ENCODE measurements at regions not wholly inside any gene's neighbourhood (a gene's known extent, or its start where the extent isn't known, plus 50 kb on each side); places are given as distances from the start of the nearest gene placed in this dataset.

DNA sequence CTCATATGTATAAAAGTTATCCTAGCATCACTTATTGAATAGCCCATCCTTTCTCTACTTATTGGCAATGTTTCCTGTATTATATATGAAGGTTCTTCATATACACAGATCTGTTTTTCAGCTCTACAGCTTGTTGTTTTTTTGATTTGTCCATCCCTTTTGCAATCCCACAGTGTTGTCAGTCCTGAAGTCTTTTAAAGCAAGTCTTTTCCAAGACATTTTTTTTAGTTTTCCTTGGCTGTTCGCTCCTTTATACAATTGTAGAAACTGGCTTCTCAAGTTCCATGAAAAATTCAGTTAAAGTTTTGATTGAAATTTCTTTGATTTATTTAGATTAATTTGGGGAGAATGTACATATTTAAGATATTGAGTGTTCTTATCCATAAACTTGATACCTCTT, 295.3 kb upstream of the SORL1-AS1 start:
- Histone ChIP-seq H3K9me3 (ENCODE audit: control insufficient read depth, low read depth, low read length) (no peaks in the 10 kb centered on the region), H3K9me1 (ENCODE audit: control insufficient read depth, extremely low read depth, insufficient read depth, low read length) (no peaks in the 10 kb centered on the region), H3K4me1 (ENCODE audit: control insufficient read depth, extremely low read depth, insufficient read depth, low read length) (no peaks in the 10 kb centered on the region), H3K79me2 (ENCODE audit: control insufficient read depth, insufficient read depth, low read length) (no peaks in the 10 kb centered on the region), H3K4me3 (ENCODE audit: control insufficient read depth in 2 of 3, extremely low read depth in 1 of 3, insufficient read depth in 2 of 3, low read depth in 1 of 3, low read length in 3 of 3) (no peak overlapping the region), H3K36me3 (ENCODE audit: control insufficient read depth in 2 of 2, extremely low read depth in 1 of 2, insufficient read depth in 2 of 2, low read length in 2 of 2) (no peaks in the 10 kb centered on the region), H3K27me3 (ENCODE audit: control insufficient read depth, extremely low read depth, insufficient read depth, low read length) (peaks cover 2% of the 10 kb centered on the region), H3K9ac (ENCODE audit: control insufficient read depth, extremely low read depth, insufficient read depth, low read length) (no peak overlapping the region), H3K4me2 (ENCODE audit: control insufficient read depth, extremely low read depth, insufficient read depth, low read depth, low read length) (no peak overlapping the region), H4K20me1 (ENCODE audit: control insufficient read depth, extremely low read depth, insufficient read depth, low read length) (no peaks in the 10 kb centered on the region), H3K27ac (ENCODE audit: control insufficient read depth, insufficient read depth, low read length) (no peak overlapping the region), H2AFZ (ENCODE audit: control insufficient read depth, low read length) (no peak overlapping the region)
- no peak for TF ChIP-seq EZH2 (IDR thresholded peaks at IDR 0.05; ENCODE audit: low read length)
- TF ChIP-seq, protein P1, sequence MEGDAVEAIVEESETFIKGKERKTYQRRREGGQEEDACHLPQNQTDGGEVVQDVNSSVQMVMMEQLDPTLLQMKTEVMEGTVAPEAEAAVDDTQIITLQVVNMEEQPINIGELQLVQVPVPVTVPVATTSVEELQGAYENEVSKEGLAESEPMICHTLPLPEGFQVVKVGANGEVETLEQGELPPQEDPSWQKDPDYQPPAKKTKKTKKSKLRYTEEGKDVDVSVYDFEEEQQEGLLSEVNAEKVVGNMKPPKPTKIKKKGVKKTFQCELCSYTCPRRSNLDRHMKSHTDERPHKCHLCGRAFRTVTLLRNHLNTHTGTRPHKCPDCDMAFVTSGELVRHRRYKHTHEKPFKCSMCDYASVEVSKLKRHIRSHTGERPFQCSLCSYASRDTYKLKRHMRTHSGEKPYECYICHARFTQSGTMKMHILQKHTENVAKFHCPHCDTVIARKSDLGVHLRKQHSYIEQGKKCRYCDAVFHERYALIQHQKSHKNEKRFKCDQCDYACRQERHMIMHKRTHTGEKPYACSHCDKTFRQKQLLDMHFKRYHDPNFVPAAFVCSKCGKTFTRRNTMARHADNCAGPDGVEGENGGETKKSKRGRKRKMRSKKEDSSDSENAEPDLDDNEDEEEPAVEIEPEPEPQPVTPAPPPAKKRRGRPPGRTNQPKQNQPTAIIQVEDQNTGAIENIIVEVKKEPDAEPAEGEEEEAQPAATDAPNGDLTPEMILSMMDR (optimal IDR thresholded peaks at IDR 0.05 in 1 of 3, IDR thresholded peaks at IDR 0.05 in 1 of 3, conservative IDR thresholded peaks at IDR 0.05 in 1 of 3; ENCODE audit: extremely low read depth in 1 of 3, insufficient read depth in 2 of 3, low read length in 3 of 3) = no peak
- no peak for DNase-seq (ENCODE audit: low read depth, low spot score)
- dilution Hi-C loops (cut with MboI; ENCODE audit: extremely low pct_ligation_motif_present, low sequenced_read_pairs) = no loop called here
- FAIRE-seq = no peak

DNA sequence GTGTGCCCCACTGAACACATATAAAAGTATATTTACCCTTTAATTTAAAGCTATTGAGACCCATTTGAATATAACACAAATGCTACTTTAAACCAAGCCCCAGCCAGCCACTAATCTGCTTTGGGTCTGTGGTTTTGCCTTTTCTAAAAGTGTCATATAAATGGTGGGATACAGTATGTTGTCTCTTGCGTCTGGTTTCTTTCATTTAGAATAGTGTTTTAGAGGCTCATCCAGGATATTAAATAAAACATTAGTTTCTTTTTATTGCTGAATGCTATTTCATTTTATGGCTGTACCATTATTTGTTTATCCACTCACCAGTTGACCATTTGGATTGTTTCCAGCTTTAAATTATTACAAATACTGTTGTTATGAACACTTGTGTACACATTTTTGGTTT, 290.5 kb upstream of the SORL1-AS1 start:
- Histone ChIP-seq H4K20me1 (ENCODE audit: control insufficient read depth, extremely low read depth, insufficient read depth, low read length) (no peaks in the 10 kb centered on the region), H3K4me1 (ENCODE audit: control insufficient read depth, extremely low read depth, insufficient read depth, low read length) (no peaks in the 10 kb centered on the region), H3K9ac (ENCODE audit: control insufficient read depth, extremely low read depth, insufficient read depth, low read length) (no peak overlapping the region), H3K36me3 (ENCODE audit: control insufficient read depth in 2 of 2, extremely low read depth in 1 of 2, insufficient read depth in 2 of 2, low read length in 2 of 2) (no peaks in the 10 kb centered on the region), H3K27me3 (ENCODE audit: control insufficient read depth, extremely low read depth, insufficient read depth, low read length) (peaks cover 2% of the 10 kb centered on the region), H3K9me1 (ENCODE audit: control insufficient read depth, extremely low read depth, insufficient read depth, low read length) (no peaks in the 10 kb centered on the region), H2AFZ (ENCODE audit: control insufficient read depth, low read length) (no peak overlapping the region), H3K4me2 (ENCODE audit: control insufficient read depth, extremely low read depth, insufficient read depth, low read depth, low read length) (no peak overlapping the region), H3K9me3 (ENCODE audit: control insufficient read depth, low read depth, low read length) (no peaks in the 10 kb centered on the region), H3K79me2 (ENCODE audit: control insufficient read depth, insufficient read depth, low read length) (no peaks in the 10 kb centered on the region), H3K4me3 (ENCODE audit: control insufficient read depth in 2 of 3, extremely low read depth in 1 of 3, insufficient read depth in 2 of 3, low read depth in 1 of 3, low read length in 3 of 3) (no peak overlapping the region), H3K27ac (ENCODE audit: control insufficient read depth, insufficient read depth, low read length) (no peak overlapping the region)
- DNase-seq (ENCODE audit: low read depth, low spot score) = no peak
- TF ChIP-seq, protein P1 (optimal IDR thresholded peaks at IDR 0.05 in 1 of 3, IDR thresholded peaks at IDR 0.05 in 1 of 3, conservative IDR thresholded peaks at IDR 0.05 in 1 of 3; ENCODE audit: extremely low read depth in 1 of 3, insufficient read depth in 2 of 3, low read length in 3 of 3) = no peak
- TF ChIP-seq EZH2 (IDR thresholded peaks at IDR 0.05; ENCODE audit: low read length) = no peak
- no peak for FAIRE-seq
- dilution Hi-C loops (cut with MboI; ENCODE audit: extremely low pct_ligation_motif_present, low sequenced_read_pairs) = no loop called here

All from keratinocyte (primary cell).